ENCODE measurements at regions not wholly inside any gene's neighbourhood (a gene's known extent, or its start where the extent isn't known, plus 50 kb on each side); places are given as distances from the start of the nearest gene placed in this dataset.

GRCh38 chr7:17009933-17010332 is 128.2 kb upstream of the AGR3 start:
- TF ChIP-seq CTCF (IDR thresholded peaks at IDR 0.05 in 2 of 3, conservative IDR thresholded peaks at IDR 0.05 in 1 of 3; ENCODE audit: borderline replicate concordance in 1 of 3, insufficient read depth in 1 of 3, low read depth in 2 of 3, low read length in 2 of 3), result no peak
- no peak for TF ChIP-seq POLR2A (IDR thresholded peaks at IDR 0.05; ENCODE audit: borderline replicate concordance, extremely low read depth, insufficient read depth, insufficient read length)
- no peak for TF ChIP-seq EZH2phosphoT487 (IDR thresholded peaks at IDR 0.05; ENCODE audit: borderline replicate concordance)
- no peak for TF ChIP-seq ATF3 (IDR thresholded peaks at IDR 0.05)
- TF ChIP-seq SP1 (IDR thresholded peaks at IDR 0.05; ENCODE audit: low read depth), result no peak
- TF ChIP-seq EZH2 (IDR thresholded peaks at IDR 0.05), result no peak
- TF ChIP-seq REST (IDR thresholded peaks at IDR 0.05; ENCODE audit: low read depth), result no peak
- no peak for TF ChIP-seq SRF (IDR thresholded peaks at IDR 0.05; ENCODE audit: low read depth)
- TF ChIP-seq CEBPB (IDR thresholded peaks at IDR 0.05; ENCODE audit: low read depth), result no peak
- TF ChIP-seq POLR2AphosphoS5 (IDR thresholded peaks at IDR 0.05; ENCODE audit: low read depth, low read length), result no peak
- TF ChIP-seq SIN3A (IDR thresholded peaks at IDR 0.05; ENCODE audit: low read depth), result no peak
- TF ChIP-seq YY1 (IDR thresholded peaks at IDR 0.05; ENCODE audit: extremely low read depth, insufficient replicate concordance, low read depth, low read length), result no peak
- no peak for TF ChIP-seq JUND (IDR thresholded peaks at IDR 0.05)
- TF ChIP-seq EGR1 (IDR thresholded peaks at IDR 0.05; ENCODE audit: low read depth), result no peak

All from HCT116 (cell line).